Coronary artery (tissue), 2 donors: ENCODE measurements at regions not wholly inside any gene's neighbourhood (a gene's known extent, or its start where the extent isn't known, plus 50 kb on each side); places are given as distances from the start of the nearest gene placed in this dataset.

Experiments
- DNase-seq: peaks from one replicate; pipeline ENCODE4 v3.0.0-alpha.2; 2017; ENCODE audit warnings: low spot score
- H3K27ac ChIP-seq, 2 donors: fragments of 200-600 bp; sonication (generic); one replicate each; pipeline ENCODE4 v1.5.1; 2016 to 2019
- H3K4me3 ChIP-seq: fragments of 200-600 bp; sonication (generic); 2 replicates; pipeline ENCODE4 v1.5.1; 2016; ENCODE audit warnings: mild to moderate bottlenecking, moderate library complexity
- CTCF ChIP-seq: fragments of 200-600 bp; sonication (generic); IDR thresholded peaks from one replicate; pipeline ENCODE4 v1.5.1; 2019; ENCODE audit warnings: antibody characterized with exemption

- TF ChIP-seq CTCF: no peak
These were observed 102.7 kb upstream of the BMP5 start for GRCh38 chr6:55977959-55978665.

GRCh38 chr6:55974688-55975087 lies 99.3 kb upstream of the BMP5 start:
- Histone ChIP-seq H3K27ac (no peak overlapping the region), H3K4me3 (no peak overlapping the region)
- DNase-seq: no peak
- no peak for TF ChIP-seq CTCF

More at GRCh38 chr6:55977959-55978665, 102.7 kb upstream of the BMP5 start:
- no peak overlapping the region for H3K4me3 ChIP-seq
- DNase-seq: no peak
- H3K27ac ChIP-seq: no peak overlapping the region

- Histone ChIP-seq H3K4me3 (no peak overlapping the region), H3K27ac (no peak overlapping the region)
- TF ChIP-seq CTCF: no peak
- no peak for DNase-seq
These were observed 96.7 kb upstream of the BMP5 start for GRCh38 chr6:55972091-55972490.

- TF ChIP-seq CTCF: no peak
- H3K27ac ChIP-seq: no peak overlapping the region
These were observed 94.1 kb upstream of the BMP5 start for GRCh38 chr6:55969526-55969925.

GRCh38 chr6:55968926-55969325 lies 93.5 kb upstream of the BMP5 start:
- DNase-seq: no peak
- Histone ChIP-seq H3K4me3 (no peak overlapping the region), H3K27ac (no peak overlapping the region)
- TF ChIP-seq CTCF: no peak

More at GRCh38 chr6:55969526-55969925, 94.1 kb upstream of the BMP5 start:
- H3K4me3 ChIP-seq: no peak overlapping the region
- DNase-seq: no peak

- DNase-seq: no peak
- H3K4me3 ChIP-seq: no peak overlapping the region
- no peak overlapping the region for H3K27ac ChIP-seq
These were observed 88.7 kb upstream of the BMP5 start for GRCh38 chr6:55964136-55964535.

More at GRCh38 chr6:55964136-55964535, 88.7 kb upstream of the BMP5 start:
- TF ChIP-seq CTCF: no peak
